SK-MEL-5 (cell line): ENCODE measurements at regions not wholly inside any gene's neighbourhood (a gene's known extent, or its start where the extent isn't known, plus 50 kb on each side); places are given as distances from the start of the nearest gene placed in this dataset.

Experiments used
- DNase-seq: peaks from one replicate; pipeline ENCODE4 v3.0.0-alpha.2; 2016; ENCODE audit warnings: low read depth, low spot score
- in situ Hi-C: cut with HindIII; loops from 2 replicates; pipeline ENCODE4 v1.10.0; 2016; ENCODE audit warnings: low sequenced_read_pairs, high pct_unique_total_duplicates, low pct_unique_long_range_greater_than_20kb

GRCh38 chr9:106056328-106056727 is 362.0 kb downstream of the TMEM38B start:
- DNase-seq = no peak

GRCh38 chr9:106058460-106058859 is 364.1 kb downstream of the TMEM38B start:
- in situ Hi-C loops = no loop called here
- DNase-seq = no peak

More at GRCh38 chr9:106056328-106056727, 362.0 kb downstream of the TMEM38B start:
- in situ Hi-C loops = no loop called here

- DNase-seq = no peak
- in situ Hi-C loops = no loop called here
These were observed 365.5 kb downstream of the TMEM38B start for GRCh38 chr9:106059886-106060285.

- no peak for DNase-seq
- in situ Hi-C loops = no loop called here
These were observed 366.5 kb downstream of the TMEM38B start for GRCh38 chr9:106060885-106061284.

GRCh38 chr9:106062250-106062649 is 367.9 kb downstream of the TMEM38B start:
- in situ Hi-C loops = no loop called here
- DNase-seq = no peak

GRCh38 chr9:106065136-106065535 is 370.8 kb downstream of the TMEM38B start:
- in situ Hi-C loops = no loop called here
- no peak for DNase-seq

GRCh38 chr9:106065579-106066214 is 371.4 kb downstream of the TMEM38B start:
- in situ Hi-C loops = no loop called here
- no peak for DNase-seq

- no peak for DNase-seq
- in situ Hi-C loops = no loop called here
These were observed 372.7 kb downstream of the TMEM38B start for GRCh38 chr9:106066940-106067524.

GRCh38 chr9:106069241-106069640 is 374.9 kb downstream of the TMEM38B start:
- in situ Hi-C loops = no loop called here
- peak; percentile 94 for DNase-seq

- in situ Hi-C loops = no loop called here
- no peak for DNase-seq
These were observed 378.1 kb downstream of the TMEM38B start for GRCh38 chr9:106072421-106072820.

- DNase-seq = no peak
- in situ Hi-C loops = no loop called here
These were observed 379.7 kb downstream of the TMEM38B start for GRCh38 chr9:106074006-106074405.

GRCh38 chr9:106075236-106075959 is 381.1 kb downstream of the TMEM38B start:
- in situ Hi-C loops = no loop called here
- peak; percentile 28 for DNase-seq

- in situ Hi-C loops = no loop called here
- peak; percentile 61 for DNase-seq
These were observed 381.6 kb downstream of the TMEM38B start for GRCh38 chr9:106075960-106076327.

- no peak for DNase-seq
- in situ Hi-C loops = no loop called here
These were observed 382.4 kb downstream of the TMEM38B start for GRCh38 chr9:106076711-106077110.

GRCh38 chr9:106077731-106078130 is 383.4 kb downstream of the TMEM38B start:
- peak; percentile 30 for DNase-seq
- in situ Hi-C loops = no loop called here

- in situ Hi-C loops = no loop called here
These were observed 388.3 kb downstream of the TMEM38B start for GRCh38 chr9:106082621-106083020.

GRCh38 chr9:106084702-106085101 is 390.4 kb downstream of the TMEM38B start:
- in situ Hi-C loops = no loop called here

More at GRCh38 chr9:106082621-106083020, 388.3 kb downstream of the TMEM38B start:
- DNase-seq = no peak

GRCh38 chr9:106085479-106085878 is 391.1 kb downstream of the TMEM38B start:
- DNase-seq = no peak
- in situ Hi-C loops = no loop called here

More at GRCh38 chr9:106084702-106085101, 390.4 kb downstream of the TMEM38B start:
- no peak for DNase-seq

- in situ Hi-C loops = no loop called here
- DNase-seq = no peak
These were observed 397.7 kb downstream of the TMEM38B start for GRCh38 chr9:106092083-106092482.
